Liver (tissue), 3 donors: ENCODE measurements at regions not wholly inside any gene's neighbourhood (a gene's known extent, or its start where the extent isn't known, plus 50 kb on each side); places are given as distances from the start of the nearest gene placed in this dataset.

Experiments used
- CTCF ChIP-seq: fragments of 150-350 bp; IDR thresholded peaks from 2 replicates; pipeline ENCODE4 v1.5.1; 2017; ENCODE audit warnings: improper control_type of control experiment, low read depth, low read length; ENCODE audit not compliant: missing input control
- EGR1 ChIP-seq, 2 donors: IDR thresholded peaks; 2 replicates each; pipeline ENCODE4 v1.6.1; 2016 to 2018; ENCODE audit warnings: antibody characterized with exemption in 2 of 2, low read depth in 2 of 2
- RAD21 ChIP-seq, 2 donors: IDR thresholded peaks; 2 replicates each; pipeline ENCODE4 v1.6.1; 2016; ENCODE audit warnings: antibody characterized with exemption in 2 of 2, mild to moderate bottlenecking in 2 of 2
- donor health status: healthy.
- donor health status: healthy.

- no peak for TF ChIP-seq EGR1 (IDR thresholded peaks at IDR 0.05; ENCODE audit: low read depth in 2 of 2)
- no peak for TF ChIP-seq CTCF
- peak in 1 of 2 donors; percentile 22 for TF ChIP-seq RAD21 (IDR thresholded peaks at IDR 0.05)
These were observed 77.5 kb upstream of the PRR23C start for GRCh38 chr3:139122221-139122581.
